K562 (cell line): ENCODE measurements at regions not wholly inside any gene's neighbourhood (a gene's known extent, or its start where the extent isn't known, plus 50 kb on each side); places are given as distances from the start of the nearest gene placed in this dataset.

Experiments used
- ATAC-seq: fragments of 200-7000 bp; cut with Tn5 transposase; 3 replicates; pipeline ENCODE4 v1.9.1; 2020; ENCODE audit warnings: moderate library complexity
- BruUV-seq: library from RNA; stranded (reverse); fragments of 400-500 nt; replicated peaks from 2 replicates; lab custom pipeline; 2021; lab: Mats Ljungman, UMichigan
- CTCF ChIA-PET: fragments of 300-600 bp; formaldehyde crosslinking; extraction: SDS; loops from one replicate; lab custom pipeline; 2021; ENCODE audit warnings: low intra/inter-chr PET ratio; lab: Yijun Ruan, JAX
- POLR2A ChIA-PET: fragments of 300-600, 350-650 bp; sonication (Branson Sonifier 250); formaldehyde crosslinking; extraction: SDS; loops from one replicate; lab custom pipeline; 2021; ENCODE audit warnings: antibody characterized with exemption, inconsistent platforms; lab: Yijun Ruan, JAX
- DNase-seq, 4 experiments: peaks; one replicate each; pipeline versions ENCODE4 v3.0.0 to v3.0.0-alpha.2; 2011 to 2018; ENCODE audit warnings: low spot score in 3 of 4, mixed read lengths in 3 of 4; ENCODE audit errors: extremely low read depth in 1 of 4
- FAIRE-seq: peaks from 2 replicates; lab custom pipeline; 2011; peaks lifted over from hg19 to GRCh38; lab: Jason Lieb, UNC
- H2AFZ ChIP-seq: 2 replicates; pipeline ENCODE4 v1.6.0; 2011; ENCODE audit warnings: low read depth, low read length, control low read depth, inconsistent platforms
- H3K27ac ChIP-seq: fragments of 200-600 bp; 3 replicates; pipeline ENCODE4 v1.8.0; 2011; ENCODE audit warnings: low read depth, mild to moderate bottlenecking, control low read depth, inconsistent platforms, low read length, moderate library complexity, mixed read lengths; ENCODE audit errors: extremely low read depth
- H3K27me3 ChIP-seq, 2 experiments: fragments of 300-600 bp in 1 of 2; 2 replicates in 1 of 2; 3 replicates in 1 of 2; pipeline versions ENCODE4 v1.6.0 to v1.8.0; 2011; ENCODE audit warnings: inconsistent platforms in 2 of 2, low read length in 2 of 2, mild to moderate bottlenecking in 1 of 2, mixed read lengths in 1 of 2, moderate library complexity in 1 of 2; ENCODE audit not compliant: control insufficient read depth in 2 of 2, insufficient read depth in 2 of 2
- H3K36me3 ChIP-seq: fragments of 300-600 bp; 3 replicates; pipeline ENCODE4 v1.8.0; 2011; ENCODE audit warnings: mild to moderate bottlenecking, low read length, inconsistent platforms; ENCODE audit not compliant: control insufficient read depth, insufficient read depth
- H3K4me1 ChIP-seq, 2 experiments: fragments of 200-600 bp in 1 of 2; replicated peaks in 1 of 2; 2 replicates in 1 of 2; 3 replicates in 1 of 2; pipeline versions ENCODE4 v1.5.1 to v1.8.0; 2011; ENCODE audit warnings: inconsistent platforms in 2 of 2, low read length in 2 of 2, mild to moderate bottlenecking in 1 of 2, mixed read lengths in 1 of 2, moderate library complexity in 1 of 2; ENCODE audit not compliant: control insufficient read depth in 2 of 2, insufficient read depth in 2 of 2
- H3K4me2 ChIP-seq: 2 replicates; pipeline ENCODE4 v1.6.1; 2011; ENCODE audit warnings: low read length, control low read depth, inconsistent platforms, mixed read lengths; ENCODE audit not compliant: insufficient read depth
- H3K4me3 ChIP-seq: fragments of 200-600 bp; sonication (generic), shearing (Covaris generic); 2 replicates; pipeline ENCODE4 v1.5.1; 2016; ENCODE audit warnings: control low read depth, inconsistent platforms
- H3K79me2 ChIP-seq: fragments of 200-600 bp; 3 replicates; pipeline ENCODE4 v1.8.0; 2011; ENCODE audit warnings: low read length, inconsistent platforms; ENCODE audit not compliant: control insufficient read depth, insufficient read depth
- H3K9ac ChIP-seq, 2 experiments: 2 replicates each; pipeline versions ENCODE4 v1.6.0 to v1.6.1; 2011; ENCODE audit warnings: low read depth in 2 of 2, low read length in 2 of 2, control low read depth in 1 of 2, inconsistent platforms in 1 of 2, mild to moderate bottlenecking in 1 of 2, mixed read lengths in 1 of 2; ENCODE audit not compliant: insufficient read depth in 1 of 2
- H3K9me1 ChIP-seq: one replicate; pipeline ENCODE4 v1.6.0; 2011; ENCODE audit warnings: inconsistent platforms, mild to moderate bottlenecking, low read length, moderate library complexity; ENCODE audit not compliant: control insufficient read depth, insufficient read depth
- H3K9me3 ChIP-seq: replicated peaks from 2 replicates; pipeline ENCODE4 v1.5.1; 2011; ENCODE audit warnings: low read depth, low read length, inconsistent platforms; ENCODE audit not compliant: control insufficient read depth, insufficient read depth
- H4K20me1 ChIP-seq: replicated peaks from 2 replicates; pipeline ENCODE4 v1.6.1; 2011; ENCODE audit warnings: low read length, inconsistent platforms, mixed read lengths; ENCODE audit not compliant: control insufficient read depth, insufficient read depth
- CHCHD3 ChIP-seq: fragments of 250-450 bp; sonication (Bioruptor Pico); IDR thresholded peaks from 2 replicates; pipeline ENCODE4 v2.1.2; 2022; ENCODE audit warnings: mild to moderate bottlenecking
- COPS2 ChIP-seq: fragments of 450-650 bp; conservative IDR thresholded peaks from 2 replicates; pipeline ENCODE4 v1.6.1; 2016; ENCODE audit warnings: mild to moderate bottlenecking, moderate library complexity
- ETS2 ChIP-seq: IDR thresholded peaks from 2 replicates; pipeline ENCODE4 v1.6.1; 2016; ENCODE audit warnings: borderline replicate concordance, missing genetic modification characterization, mild to moderate bottlenecking, moderate library complexity, missing compliant biosample characterization; ENCODE audit not compliant: poor library complexity, severe bottlenecking
- EWSR1 ChIP-seq: fragments of 450-650 bp; IDR thresholded peaks from 2 replicates; pipeline ENCODE4 v1.6.1; 2018; ENCODE audit warnings: borderline replicate concordance, mild to moderate bottlenecking, low read depth, moderate library complexity; ENCODE audit not compliant: partially characterized antibody
- HDAC2 ChIP-seq: fragments of 450-650 bp; IDR thresholded peaks from 2 replicates; pipeline ENCODE4 v1.6.1; 2016; ENCODE audit warnings: mild to moderate bottlenecking
- HEY1 ChIP-seq: fragments of 250-450 bp; sonication (Bioruptor Pico); IDR thresholded peaks from 2 replicates; pipeline ENCODE4 v1.5.0; 2020; ENCODE audit warnings: mild to moderate bottlenecking, moderate library complexity, borderline replicate concordance
- ILK ChIP-seq: fragments of 450-650 bp; IDR thresholded peaks from 2 replicates; pipeline ENCODE4 v1.6.1; 2016; ENCODE audit warnings: missing genetic modification characterization, low read depth, mild to moderate bottlenecking, missing compliant biosample characterization, moderate library complexity, borderline replicate concordance
- L3MBTL2 ChIP-seq: fragments of 450-650 bp; IDR thresholded peaks from 2 replicates; pipeline ENCODE4 v1.6.1; 2016; ENCODE audit warnings: mild to moderate bottlenecking, moderate library complexity
- NFE2 ChIP-seq: IDR thresholded peaks from 2 replicates; pipeline ENCODE4 v1.6.1; 2014; ENCODE audit warnings: antibody characterized with exemption, low read depth
- PHB ChIP-seq: fragments of 250-450 bp; sonication (Bioruptor Pico); IDR thresholded peaks from 2 replicates; pipeline ENCODE4 v1.5.0; 2021
- PHF8 ChIP-seq: fragments of 200-600 bp; sonication (generic); IDR thresholded peaks from 2 replicates; pipeline ENCODE4 v1.6.1; 2012; ENCODE audit warnings: mixed run types, mild to moderate bottlenecking, inconsistent platforms, low read length, moderate library complexity, borderline replicate concordance
- SIN3B ChIP-seq: fragments of 450-650 bp; IDR thresholded peaks from 2 replicates; pipeline ENCODE4 v1.6.1; 2017; ENCODE audit warnings: low read depth, mild to moderate bottlenecking, moderate library complexity
- TARDBP ChIP-seq: fragments of 450-650 bp; IDR thresholded peaks from 2 replicates; pipeline ENCODE4 v1.6.1; 2016
- TEAD1 ChIP-seq, 2 experiments: fragments of 450-650 bp in 1 of 2; sonication (generic) in 1 of 2; formaldehyde crosslinking; IDR thresholded peaks; 2 replicates each; pipeline versions ENCODE4 v1.4.0 to v1.8.0; 2020 to 2022; ENCODE audit warnings: mild to moderate bottlenecking in 2 of 2, missing genetic modification reagents in 1 of 2
- ZFP36 ChIP-seq: fragments of 150-350 bp; IDR thresholded peaks from 2 replicates; pipeline ENCODE4 v1.6.1; 2018; ENCODE audit warnings: low read length, low read depth; ENCODE audit not compliant: partially characterized antibody
- ZNF175 ChIP-seq: fragments of 200-800 bp; sonication (Bioruptor generic); IDR thresholded peaks from 2 replicates; pipeline ENCODE4 v1.6.1; 2016; ENCODE audit warnings: low read depth, mild to moderate bottlenecking, missing genetic modification characterization, missing compliant biosample characterization
- ZNF354B ChIP-seq: fragments of 250-450 bp; sonication (Bioruptor Pico); IDR thresholded peaks from 2 replicates; pipeline ENCODE4 v1.4.0; 2020
- ZNF57 ChIP-seq: fragments of 450-650 bp; formaldehyde crosslinking; IDR thresholded peaks from 2 replicates; pipeline ENCODE4 v1.4.0; 2020; ENCODE audit warnings: mild to moderate bottlenecking, moderate library complexity
- ZNF76 ChIP-seq: fragments of 250-450 bp; sonication (Bioruptor Pico); IDR thresholded peaks from 2 replicates; pipeline ENCODE4 v1.4.0; 2020; ENCODE audit warnings: mild to moderate bottlenecking, moderate library complexity, borderline replicate concordance
- ZNF778 ChIP-seq: fragments of 450-650 bp; formaldehyde crosslinking; IDR thresholded peaks from 2 replicates; pipeline ENCODE4 v1.4.0; 2020; ENCODE audit warnings: mild to moderate bottlenecking, moderate library complexity
- WGBS: fragments of 100-300 bp; shearing (Covaris generic); methylation state at CpG from one replicate; pipeline ENCODE4 v1.1.6; 2016; ENCODE audit warnings: low coverage, mixed read lengths; ENCODE audit not compliant: insufficient coverage; ENCODE audit errors: missing lambda C conversion rate; 5-methylcytosine and 5-hydroxymethylcytosine counted together
- in situ Hi-C: fragments of 300-500 bp; cut with MboI; formaldehyde crosslinking; loops from 4 replicates; pipeline ENCODE4 v1.15.0; 2018; ENCODE audit warnings: inconsistent platforms, mixed read lengths
- intact Hi-C: fragments of 100-400 bp; cut with micrococcal nuclease; formaldehyde crosslinking; loops from 2 replicates; pipeline ENCODE4 v1.14.2; 2022
- TF ChIP-seq, protein P1 (sequence below): sonication (generic); formaldehyde crosslinking; IDR thresholded peaks from 2 replicates; pipeline ENCODE4 v1.8.1; 2023; ENCODE audit warnings: mild to moderate bottlenecking, missing genetic modification reagents
- TF ChIP-seq, protein P2 (sequence below): fragments of 450-650 bp; conservative IDR thresholded peaks from 2 replicates; pipeline ENCODE4 v1.6.1; 2016; ENCODE audit warnings: missing genetic modification characterization, low read depth, mild to moderate bottlenecking, missing compliant biosample characterization, moderate library complexity

DNA sequence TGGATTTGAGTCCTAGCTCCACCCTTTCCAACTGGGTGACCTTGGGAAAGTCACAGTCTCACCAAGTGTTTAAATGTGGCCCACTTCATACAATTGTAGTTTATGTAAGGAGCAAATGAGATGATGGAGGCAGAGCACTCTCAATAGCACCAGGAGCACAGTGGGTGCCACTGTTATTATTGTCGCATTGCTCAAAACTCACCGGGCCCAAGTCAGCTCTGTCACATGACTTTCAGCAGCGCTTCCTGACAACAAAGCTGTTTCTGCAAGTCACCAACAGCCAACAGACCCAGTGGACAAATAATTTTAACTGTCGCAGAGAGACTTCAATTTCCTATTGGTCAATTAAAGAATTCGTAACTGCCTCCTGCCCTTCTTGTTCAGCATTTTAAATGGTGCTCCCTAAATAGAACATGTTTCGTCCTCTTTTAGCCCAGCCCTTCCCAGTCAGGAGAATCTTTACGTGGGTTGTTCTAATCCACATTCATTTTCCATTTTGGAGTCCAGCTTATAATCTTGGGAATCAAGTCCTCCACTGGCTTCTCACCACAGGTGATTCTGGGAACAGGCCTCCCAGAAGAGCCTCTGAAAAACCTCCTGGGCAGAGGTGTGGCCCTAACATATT lies 415.6 kb upstream of the NPVF start:
- no peaks in the 10 kb centered on the region for H3K9me1 ChIP-seq
- WGBS: 31% methylated on average over 7 of the region's 7 CpGs
- peak in 1 of 4 experiments; percentile 14 for DNase-seq
- intact Hi-C loops: no loop called here
- H3K27me3 ChIP-seq: no peaks in the 10 kb centered on the region
- CTCF ChIA-PET: no interaction called here
- 0 out of 3 replicates have a peak, but pooled peaks have one; percentile 47 for ATAC-seq
- H3K4me2 ChIP-seq: no peak overlapping the region
- no TSS peak for BruUV-seq
- no peaks in the 10 kb centered on the region for H4K20me1 ChIP-seq
- H3K4me3 ChIP-seq: no peak overlapping the region
- POLR2A ChIA-PET: no interaction called here
- H3K9ac ChIP-seq: no peak overlapping the region
- H3K27ac ChIP-seq: peak overlapping the region; percentile 25; the same call in 2 of the 3 replicates
- H3K4me1 ChIP-seq: peaks cover 0 to 29% of the 10 kb centered on the region in 2 experiments; a peak in 3 of 5 replicates
- H3K79me2 ChIP-seq: no peaks in the 10 kb centered on the region
- no peaks in the 10 kb centered on the region for H3K9me3 ChIP-seq
- no peaks in the 10 kb centered on the region for H3K36me3 ChIP-seq
- in situ Hi-C loops: no loop called here
- FAIRE-seq: no peak
- peak overlapping the region; percentile 69 for H2AFZ ChIP-seq
- TF ChIP-seq, protein P1, sequence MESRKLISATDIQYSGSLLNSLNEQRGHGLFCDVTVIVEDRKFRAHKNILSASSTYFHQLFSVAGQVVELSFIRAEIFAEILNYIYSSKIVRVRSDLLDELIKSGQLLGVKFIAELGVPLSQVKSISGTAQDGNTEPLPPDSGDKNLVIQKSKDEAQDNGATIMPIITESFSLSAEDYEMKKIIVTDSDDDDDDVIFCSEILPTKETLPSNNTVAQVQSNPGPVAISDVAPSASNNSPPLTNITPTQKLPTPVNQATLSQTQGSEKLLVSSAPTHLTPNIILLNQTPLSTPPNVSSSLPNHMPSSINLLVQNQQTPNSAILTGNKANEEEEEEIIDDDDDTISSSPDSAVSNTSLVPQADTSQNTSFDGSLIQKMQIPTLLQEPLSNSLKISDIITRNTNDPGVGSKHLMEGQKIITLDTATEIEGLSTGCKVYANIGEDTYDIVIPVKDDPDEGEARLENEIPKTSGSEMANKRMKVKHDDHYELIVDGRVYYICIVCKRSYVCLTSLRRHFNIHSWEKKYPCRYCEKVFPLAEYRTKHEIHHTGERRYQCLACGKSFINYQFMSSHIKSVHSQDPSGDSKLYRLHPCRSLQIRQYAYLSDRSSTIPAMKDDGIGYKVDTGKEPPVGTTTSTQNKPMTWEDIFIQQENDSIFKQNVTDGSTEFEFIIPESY: no peak
- TF ChIP-seq COPS2 (no peak), ILK (no peak), L3MBTL2 (peak; percentile 30; the same call in 1 of the 2 replicates), ZNF778 (no peak), HEY1 (CRISPR knock-in tag) (no peak), ZFP36 (no peak), SIN3B (no peak), CHCHD3 (CRISPR knock-in tag) (no peak), TEAD1 (CRISPR knock-in tag; IDR thresholded peaks at IDR 0.05) (peak in 1 of 2 experiments; percentile 13; a peak in 1 of 4 replicates), NFE2 (peak; percentile 69), ZNF175 (CRISPR knock-in tag) (peak; percentile 92), PHB (no peak), TARDBP (no peak), HDAC2 (no peak), ZNF354B (CRISPR knock-in tag) (0 out of 2 replicates have a peak, but pooled peaks have one; percentile 1), ETS2 (tag) (no peak), PHF8 (no peak), EWSR1 (no peak), ZNF76 (CRISPR knock-in tag) (0 out of 2 replicates have a peak, but pooled peaks have one; percentile 19), ZNF57 (CRISPR knock-in tag) (no peak)
- TF ChIP-seq, protein P2, sequence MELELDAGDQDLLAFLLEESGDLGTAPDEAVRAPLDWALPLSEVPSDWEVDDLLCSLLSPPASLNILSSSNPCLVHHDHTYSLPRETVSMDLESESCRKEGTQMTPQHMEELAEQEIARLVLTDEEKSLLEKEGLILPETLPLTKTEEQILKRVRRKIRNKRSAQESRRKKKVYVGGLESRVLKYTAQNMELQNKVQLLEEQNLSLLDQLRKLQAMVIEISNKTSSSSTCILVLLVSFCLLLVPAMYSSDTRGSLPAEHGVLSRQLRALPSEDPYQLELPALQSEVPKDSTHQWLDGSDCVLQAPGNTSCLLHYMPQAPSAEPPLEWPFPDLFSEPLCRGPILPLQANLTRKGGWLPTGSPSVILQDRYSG (tag): no peak
